SK-N-SH (cell line): ENCODE measurements at regions not wholly inside any gene's neighbourhood (a gene's known extent, or its start where the extent isn't known, plus 50 kb on each side); places are given as distances from the start of the nearest gene placed in this dataset.

ENCODE experiments used
- CTCF ChIA-PET: fragments of 300-600, 350-600 bp; formaldehyde crosslinking; extraction: SDS; loops from one replicate; lab custom pipeline; 2021; lab: Yijun Ruan, JAX
- POLR2A ChIA-PET: fragments of 350-600 bp; sonication (Branson Sonifier 250); formaldehyde crosslinking; extraction: SDS; loops from one replicate; lab custom pipeline; 2020; ENCODE audit warnings: antibody characterized with exemption, inconsistent platforms; lab: Yijun Ruan, JAX
- DNase-seq: peaks from one replicate; pipeline ENCODE4 v3.0.0; 2012
- H2AFZ ChIP-seq: fragments of 200-600 bp; sonication (generic); 2 replicates; pipeline ENCODE4 v1.8.1; 2016; ENCODE audit warnings: antibody characterized with exemption, mild to moderate bottlenecking, low read depth
- H3F3A ChIP-seq: fragments of 200-600 bp; sonication (generic); replicated peaks from 2 replicates; pipeline ENCODE3; 2016; ENCODE audit warnings: antibody characterized with exemption, mild to moderate bottlenecking; ENCODE audit not compliant: insufficient read depth
- H3K27ac ChIP-seq, 2 experiments: fragments of 200-500 bp in 1 of 2; fragments of 200-600 bp in 1 of 2; sonication (Bioruptor generic) in 1 of 2; sonication (generic), shearing (Covaris generic) in 1 of 2; 2 replicates each; pipeline versions ENCODE4 v1.5.1 to v1.6.1; 2014 to 2016; ENCODE audit warnings: low read depth in 2 of 2, inconsistent platforms in 1 of 2, low read length in 1 of 2, mild to moderate bottlenecking in 1 of 2, mixed read lengths in 1 of 2
- H3K27me3 ChIP-seq: fragments of 200-600 bp; sonication (generic), shearing (Covaris generic); 2 replicates; pipeline ENCODE4 v1.6.1; 2016; ENCODE audit warnings: mixed run types; ENCODE audit not compliant: insufficient read depth
- H3K36me3 ChIP-seq, 2 experiments: fragments of 200-500 bp in 1 of 2; fragments of 200-600 bp in 1 of 2; sonication (Bioruptor generic) in 1 of 2; sonication (generic) in 1 of 2; replicated peaks in 1 of 2; 2 replicates each; pipeline versions ENCODE3 to v1.5.1; 2014 to 2016; ENCODE audit warnings: low read length in 1 of 2, mild to moderate bottlenecking in 1 of 2; ENCODE audit not compliant: insufficient read depth in 2 of 2, control insufficient read depth in 1 of 2
- H3K4me1 ChIP-seq, 2 experiments: fragments of 200-500 bp in 1 of 2; fragments of 200-600 bp in 1 of 2; sonication (Bioruptor generic) in 1 of 2; sonication (generic), shearing (Covaris generic) in 1 of 2; 2 replicates each; pipeline versions ENCODE4 v1.5.1 to v1.6.1; 2014 to 2016; ENCODE audit warnings: low read depth in 1 of 2, low read length in 1 of 2, mixed run types in 1 of 2; ENCODE audit not compliant: insufficient read depth in 2 of 2, control insufficient read depth in 1 of 2
- H3K4me2 ChIP-seq: fragments of 200-600 bp; sonication (generic), shearing (Covaris generic); 2 replicates; pipeline ENCODE4 v1.6.1; 2017; ENCODE audit warnings: mixed run types
- H3K4me3 ChIP-seq, 2 experiments: fragments of 200-500 bp in 1 of 2; fragments of 200-600 bp in 1 of 2; sonication (Bioruptor generic) in 1 of 2; sonication (generic), shearing (Covaris generic) in 1 of 2; 2 replicates each; pipeline versions ENCODE4 v1.5.1 to v1.8.1; 2014 to 2016; ENCODE audit warnings: low read depth in 2 of 2, inconsistent platforms in 1 of 2, low read length in 1 of 2, mild to moderate bottlenecking in 1 of 2, mixed read lengths in 1 of 2, moderate library complexity in 1 of 2
- H3K79me2 ChIP-seq: fragments of 200-600 bp; sonication (generic); 2 replicates; pipeline ENCODE4 v1.8.1; 2017; ENCODE audit warnings: mild to moderate bottlenecking; ENCODE audit not compliant: insufficient read depth
- H3K9ac ChIP-seq: fragments of 200-600 bp; sonication (generic); 2 replicates; pipeline ENCODE4 v1.6.1; 2017; ENCODE audit warnings: mixed run types
- H3K9me2 ChIP-seq: fragments of 200-600 bp; sonication (generic); 2 replicates; pipeline ENCODE4 v1.6.1; 2017; ENCODE audit warnings: mixed run types
- H3K9me3 ChIP-seq: fragments of 200-600 bp; sonication (generic); 2 replicates; pipeline ENCODE4 v1.6.1; 2017; ENCODE audit warnings: mixed run types, mild to moderate bottlenecking, moderate library complexity
- H4K20me1 ChIP-seq: fragments of 200-600 bp; sonication (generic); 2 replicates; pipeline ENCODE4 v1.6.1; 2017; ENCODE audit warnings: mild to moderate bottlenecking, mixed run types; ENCODE audit not compliant: insufficient read depth
- CHD2 ChIP-seq: fragments of 150-350 bp; IDR thresholded peaks from 2 replicates; pipeline ENCODE4 v1.6.1; 2018; ENCODE audit warnings: low read length; ENCODE audit not compliant: partially characterized antibody
- EZH2phosphoT487 ChIP-seq: fragments of 200-600 bp; sonication (generic); IDR thresholded peaks from 2 replicates; pipeline ENCODE4 v1.6.1; 2017; ENCODE audit warnings: low read depth, mixed run types, mild to moderate bottlenecking, antibody characterized with exemption, moderate library complexity, borderline replicate concordance
- FOXJ3 ChIP-seq: sonication (generic); formaldehyde crosslinking; IDR thresholded peaks from 2 replicates; pipeline ENCODE4 v1.5.1; 2020; ENCODE audit warnings: mild to moderate bottlenecking, missing genetic modification reagents
- FOXM1 ChIP-seq: IDR thresholded peaks from 2 replicates; pipeline ENCODE4 v1.4.0; 2012; ENCODE audit warnings: low read depth, mild to moderate bottlenecking
- IRF3 ChIP-seq: fragments of 150-350 bp; IDR thresholded peaks from 2 replicates; pipeline ENCODE4 v1.6.1; 2016; ENCODE audit warnings: mild to moderate bottlenecking, low read depth, low read length
- JUND ChIP-seq: IDR thresholded peaks from 2 replicates; pipeline ENCODE4 v1.4.0; 2012
- MXI1 ChIP-seq: IDR thresholded peaks from 2 replicates; pipeline ENCODE4 v1.6.1; 2012; ENCODE audit warnings: mild to moderate bottlenecking, low read depth, low read length, improper control_type of control experiment
- NFIC ChIP-seq: IDR thresholded peaks from 2 replicates; pipeline ENCODE4 v1.4.0; 2012; ENCODE audit warnings: borderline replicate concordance
- NRF1 ChIP-seq: IDR thresholded peaks from 2 replicates; pipeline ENCODE4 v1.6.1; 2012; ENCODE audit warnings: low read depth, mild to moderate bottlenecking, low read length
- PBX3 ChIP-seq: IDR thresholded peaks from 2 replicates; pipeline ENCODE4; 2012
- POLR2AphosphoS5 ChIP-seq: IDR thresholded peaks from 2 replicates; pipeline ENCODE4 v1.6.1; 2012; ENCODE audit warnings: low read depth, low read length
- RCOR1 ChIP-seq: fragments of 150-350 bp; IDR thresholded peaks from 2 replicates; pipeline ENCODE4 v1.6.1; 2017; ENCODE audit warnings: antibody characterized with exemption, low read length
- REST ChIP-seq: IDR thresholded peaks from 2 replicates; pipeline ENCODE4 v1.6.1; 2012; ENCODE audit warnings: mild to moderate bottlenecking, low read depth, low read length, moderate library complexity
- RXRA ChIP-seq: IDR thresholded peaks from 2 replicates; pipeline ENCODE4 v1.4.0; 2012; ENCODE audit warnings: low read depth, mild to moderate bottlenecking, borderline replicate concordance
- SIN3A ChIP-seq: IDR thresholded peaks from 2 replicates; pipeline ENCODE4 v1.6.1; 2012; ENCODE audit warnings: low read depth, mild to moderate bottlenecking, low read length, moderate library complexity, borderline replicate concordance
- SMC3 ChIP-seq: IDR thresholded peaks from 2 replicates; pipeline ENCODE4 v1.6.1; 2012; ENCODE audit warnings: low read depth, low read length, improper control_type of control experiment
- TCF12 ChIP-seq: IDR thresholded peaks from 2 replicates; pipeline ENCODE4 v1.4.0; 2012
- TEAD4 ChIP-seq: IDR thresholded peaks from 2 replicates; pipeline ENCODE4 v1.4.0; 2012; ENCODE audit warnings: mild to moderate bottlenecking, borderline replicate concordance; ENCODE audit not compliant: insufficient read depth
- USF1 ChIP-seq: IDR thresholded peaks from 2 replicates; pipeline ENCODE4 v1.4.0; 2012; ENCODE audit warnings: low read depth, borderline replicate concordance
- USF2 ChIP-seq: fragments of 150-350 bp; IDR thresholded peaks from 2 replicates; pipeline ENCODE4 v1.6.1; 2017; ENCODE audit warnings: antibody characterized with exemption, low read length, low read depth, borderline replicate concordance
- YY1 ChIP-seq: IDR thresholded peaks from 2 replicates; pipeline ENCODE4 v1.4.0; 2012; ENCODE audit warnings: low read depth, mild to moderate bottlenecking
- ZBTB33 ChIP-seq: IDR thresholded peaks from 2 replicates; pipeline ENCODE4 v1.4.0; 2012; ENCODE audit warnings: low read depth, borderline replicate concordance
- WGBS: methylation state at CpG from one replicate; pipeline ENCODE4 v1.1.6; 2017; ENCODE audit warnings: low lambda C conversion rate; 5-methylcytosine and 5-hydroxymethylcytosine counted together

- POLR2A ChIA-PET: no interaction called here
- Histone ChIP-seq H3K27me3 (no peaks in the 10 kb centered on the region), H3K9me2 (no peaks in the 10 kb centered on the region), H3K4me1 (peaks cover 0 to 26% of the 10 kb centered on the region in 2 experiments; a peak in 2 of 4 replicates), H3K36me3 (no peaks in the 10 kb centered on the region), H3K4me3 (no peak overlapping the region), H2AFZ (no peak overlapping the region), H3K9ac (no peak overlapping the region), H3K4me2 (peak overlapping the region; percentile 47; the same call in 1 of the 2 replicates), H3K9me3 (no peaks in the 10 kb centered on the region), H3K27ac (peak overlapping the region in 1 of 2 experiments; percentile 99; a peak in 2 of 4 replicates), H4K20me1 (no peaks in the 10 kb centered on the region), H3F3A (no peaks in the 10 kb centered on the region), H3K79me2 (no peaks in the 10 kb centered on the region)
- CTCF ChIA-PET: interaction anchor here (0.6 to 2.5 kb wide), 4 partner anchors 18 to 787 kb away, joined by 3 to 11 read pairs (median 4); no protein-coding TSS in a partner anchor
- WGBS: 20% methylated on average over 15 of the region's 17 CpGs
- DNase-seq: peak; percentile 58
- TF ChIP-seq FOXJ3: peak; percentile 48; the same call in 1 of the 2 replicates
- TF ChIP-seq USF1: no peak
- TF ChIP-seq USF2: no peak
- TF ChIP-seq EZH2phosphoT487: no peak
- no peak for TF ChIP-seq POLR2AphosphoS5
- TF ChIP-seq NFIC: peak; percentile 57
- no peak for TF ChIP-seq JUND
- TF ChIP-seq RXRA: no peak
- no peak for TF ChIP-seq SIN3A
- TF ChIP-seq MXI1: no peak; the same call in 1 of the 2 replicates
- TF ChIP-seq CHD2: peak; percentile 75
- TF ChIP-seq PBX3: no peak
- no peak for TF ChIP-seq REST
- TF ChIP-seq YY1: no peak
- TF ChIP-seq TCF12: 0 out of 2 replicates have a peak, but pooled peaks have one; percentile 17
- no peak for TF ChIP-seq TEAD4
- no peak for TF ChIP-seq SMC3
- no peak for TF ChIP-seq NRF1
- no peak for TF ChIP-seq IRF3
- TF ChIP-seq RCOR1: peak; percentile 88
- TF ChIP-seq FOXM1: no peak
- no peak for TF ChIP-seq ZBTB33
Observed at GRCh38 chr4:147078875-147079658, 133.4 kb upstream of the TTC29 start.
